SK-N-SH (cell line): ENCODE measurements at regions not wholly inside any gene's neighbourhood (a gene's known extent, or its start where the extent isn't known, plus 50 kb on each side); places are given as distances from the start of the nearest gene placed in this dataset.
A peak's percentile ranks its signal among the peaks of the same experiment; 100 is the strongest.

ENCODE experiments used
- FOXM1 ChIP-seq: IDR thresholded peaks from 2 replicates; pipeline ENCODE4 v1.4.0; 2012; ENCODE audit warnings: low read depth, mild to moderate bottlenecking
- JUND ChIP-seq: IDR thresholded peaks from 2 replicates; pipeline ENCODE4 v1.4.0; 2012
- POLR2AphosphoS5 ChIP-seq: IDR thresholded peaks from 2 replicates; pipeline ENCODE4 v1.6.1; 2012; ENCODE audit warnings: low read depth, low read length
- SIN3A ChIP-seq: IDR thresholded peaks from 2 replicates; pipeline ENCODE4 v1.6.1; 2012; ENCODE audit warnings: low read depth, mild to moderate bottlenecking, low read length, moderate library complexity, borderline replicate concordance
- SMC3 ChIP-seq: IDR thresholded peaks from 2 replicates; pipeline ENCODE4 v1.6.1; 2012; ENCODE audit warnings: low read depth, low read length, improper control_type of control experiment
- TF ChIP-seq, protein P1 (sequence below): fragments of 200-600 bp; sonication (generic); IDR thresholded peaks from 2 replicates; pipeline ENCODE4 v1.6.1; 2017; ENCODE audit warnings: antibody characterized with exemption, mild to moderate bottlenecking, moderate library complexity
- TF ChIP-seq, protein P2 (sequence below): fragments of 150-350 bp; IDR thresholded peaks from 2 replicates; pipeline ENCODE4 v1.6.1; 2017; ENCODE audit warnings: antibody characterized with exemption, low read length, low read depth, borderline replicate concordance

DNA sequence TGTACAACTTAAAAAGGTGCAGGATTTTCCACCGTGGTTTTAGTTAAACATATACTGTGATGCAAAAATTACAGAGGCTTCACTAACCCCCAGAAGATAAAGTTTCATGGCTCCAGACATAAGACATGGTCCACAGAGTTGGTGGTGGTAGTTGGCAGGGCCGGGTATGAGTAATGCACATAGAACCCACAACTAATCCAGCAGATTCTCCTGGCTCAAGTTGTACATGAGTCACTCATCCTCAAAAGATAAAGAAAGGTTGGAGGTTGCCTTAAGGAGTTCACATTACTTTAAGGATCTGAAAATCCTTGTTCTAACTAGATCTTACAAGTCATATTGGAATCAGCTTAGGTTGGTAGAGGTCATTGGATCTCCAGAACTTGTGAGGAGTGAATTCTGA is 98.3 kb upstream of the ZBTB20 start:
- TF ChIP-seq, protein P1, sequence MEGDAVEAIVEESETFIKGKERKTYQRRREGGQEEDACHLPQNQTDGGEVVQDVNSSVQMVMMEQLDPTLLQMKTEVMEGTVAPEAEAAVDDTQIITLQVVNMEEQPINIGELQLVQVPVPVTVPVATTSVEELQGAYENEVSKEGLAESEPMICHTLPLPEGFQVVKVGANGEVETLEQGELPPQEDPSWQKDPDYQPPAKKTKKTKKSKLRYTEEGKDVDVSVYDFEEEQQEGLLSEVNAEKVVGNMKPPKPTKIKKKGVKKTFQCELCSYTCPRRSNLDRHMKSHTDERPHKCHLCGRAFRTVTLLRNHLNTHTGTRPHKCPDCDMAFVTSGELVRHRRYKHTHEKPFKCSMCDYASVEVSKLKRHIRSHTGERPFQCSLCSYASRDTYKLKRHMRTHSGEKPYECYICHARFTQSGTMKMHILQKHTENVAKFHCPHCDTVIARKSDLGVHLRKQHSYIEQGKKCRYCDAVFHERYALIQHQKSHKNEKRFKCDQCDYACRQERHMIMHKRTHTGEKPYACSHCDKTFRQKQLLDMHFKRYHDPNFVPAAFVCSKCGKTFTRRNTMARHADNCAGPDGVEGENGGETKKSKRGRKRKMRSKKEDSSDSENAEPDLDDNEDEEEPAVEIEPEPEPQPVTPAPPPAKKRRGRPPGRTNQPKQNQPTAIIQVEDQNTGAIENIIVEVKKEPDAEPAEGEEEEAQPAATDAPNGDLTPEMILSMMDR: no peak
- TF ChIP-seq SIN3A (no peak), SMC3 (no peak), POLR2AphosphoS5 (peak; percentile 45; the same call in 1 of the 2 replicates), JUND (peak; percentile 95), FOXM1 (0 out of 2 replicates have a peak, but pooled peaks have one; percentile 51)
- TF ChIP-seq, protein P2, sequence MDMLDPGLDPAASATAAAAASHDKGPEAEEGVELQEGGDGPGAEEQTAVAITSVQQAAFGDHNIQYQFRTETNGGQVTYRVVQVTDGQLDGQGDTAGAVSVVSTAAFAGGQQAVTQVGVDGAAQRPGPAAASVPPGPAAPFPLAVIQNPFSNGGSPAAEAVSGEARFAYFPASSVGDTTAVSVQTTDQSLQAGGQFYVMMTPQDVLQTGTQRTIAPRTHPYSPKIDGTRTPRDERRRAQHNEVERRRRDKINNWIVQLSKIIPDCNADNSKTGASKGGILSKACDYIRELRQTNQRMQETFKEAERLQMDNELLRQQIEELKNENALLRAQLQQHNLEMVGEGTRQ: no peak
